Parathyroid adenoma (tissue), 2 donors: ENCODE measurements at regions not wholly inside any gene's neighbourhood (a gene's known extent, or its start where the extent isn't known, plus 50 kb on each side); places are given as distances from the start of the nearest gene placed in this dataset.

Experiments used
- H2AFZ ChIP-seq: fragments of 300-600 bp; sonication (generic); one replicate; pipeline ENCODE4 v1.7.0; 2017; ENCODE audit warnings: antibody characterized with exemption, mild to moderate bottlenecking
- H3K27ac ChIP-seq: fragments of 300-600 bp; sonication (generic); one replicate; pipeline ENCODE4 v1.7.0; 2017
- H3K27me3 ChIP-seq: fragments of 300-600 bp; sonication (generic); one replicate; pipeline ENCODE4 v1.7.0; 2017; ENCODE audit warnings: low read length; ENCODE audit not compliant: control insufficient read depth, insufficient read depth
- H3K36me3 ChIP-seq: fragments of 300-600 bp; sonication (generic); one replicate; pipeline ENCODE4 v1.7.0; 2017; ENCODE audit warnings: low read length; ENCODE audit not compliant: control insufficient read depth, insufficient read depth
- H3K4me1 ChIP-seq: fragments of 300-600 bp; sonication (generic); one replicate; pipeline ENCODE4 v1.7.0; 2017; ENCODE audit warnings: control low read depth
- H3K4me2 ChIP-seq: fragments of 300-600 bp; sonication (generic); one replicate; pipeline ENCODE4 v1.7.0; 2017; ENCODE audit warnings: low read length
- H3K4me3 ChIP-seq: fragments of 300-600 bp; sonication (generic); one replicate; pipeline ENCODE4 v1.7.0; 2017; ENCODE audit warnings: low read depth, low read length
- H3K79me2 ChIP-seq: fragments of 300-600 bp; sonication (generic); one replicate; pipeline ENCODE4 v1.7.0; 2017; ENCODE audit warnings: control low read depth
- H3K9ac ChIP-seq: fragments of 300-600 bp; sonication (generic); one replicate; pipeline ENCODE4 v1.7.0; 2017; ENCODE audit warnings: mild to moderate bottlenecking
- H3K9me3 ChIP-seq: fragments of 300-600 bp; sonication (generic); one replicate; pipeline ENCODE4 v1.7.0; 2017; ENCODE audit warnings: low read length; ENCODE audit not compliant: control insufficient read depth
- TF ChIP-seq, protein P1 (sequence below): fragments of 300-600 bp; sonication (generic); IDR thresholded peaks from one replicate; pipeline ENCODE4 v1.7.0; 2017; ENCODE audit warnings: antibody characterized with exemption, mild to moderate bottlenecking
- donor health status: primary hyperparathyroidism.

GRCh38 chr20:57890202-57890800 lies 180.5 kb upstream of the PMEPA1 start:
- H2AFZ ChIP-seq: no peak overlapping the region
- H3K9me3 ChIP-seq: no peaks in the 10 kb centered on the region
- no peak overlapping the region for H3K27ac ChIP-seq
- no peaks in the 10 kb centered on the region for H3K27me3 ChIP-seq
- TF ChIP-seq, protein P1, sequence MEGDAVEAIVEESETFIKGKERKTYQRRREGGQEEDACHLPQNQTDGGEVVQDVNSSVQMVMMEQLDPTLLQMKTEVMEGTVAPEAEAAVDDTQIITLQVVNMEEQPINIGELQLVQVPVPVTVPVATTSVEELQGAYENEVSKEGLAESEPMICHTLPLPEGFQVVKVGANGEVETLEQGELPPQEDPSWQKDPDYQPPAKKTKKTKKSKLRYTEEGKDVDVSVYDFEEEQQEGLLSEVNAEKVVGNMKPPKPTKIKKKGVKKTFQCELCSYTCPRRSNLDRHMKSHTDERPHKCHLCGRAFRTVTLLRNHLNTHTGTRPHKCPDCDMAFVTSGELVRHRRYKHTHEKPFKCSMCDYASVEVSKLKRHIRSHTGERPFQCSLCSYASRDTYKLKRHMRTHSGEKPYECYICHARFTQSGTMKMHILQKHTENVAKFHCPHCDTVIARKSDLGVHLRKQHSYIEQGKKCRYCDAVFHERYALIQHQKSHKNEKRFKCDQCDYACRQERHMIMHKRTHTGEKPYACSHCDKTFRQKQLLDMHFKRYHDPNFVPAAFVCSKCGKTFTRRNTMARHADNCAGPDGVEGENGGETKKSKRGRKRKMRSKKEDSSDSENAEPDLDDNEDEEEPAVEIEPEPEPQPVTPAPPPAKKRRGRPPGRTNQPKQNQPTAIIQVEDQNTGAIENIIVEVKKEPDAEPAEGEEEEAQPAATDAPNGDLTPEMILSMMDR: no peak
- H3K9ac ChIP-seq: no peak overlapping the region
- no peak overlapping the region for H3K4me3 ChIP-seq
- H3K36me3 ChIP-seq: no peaks in the 10 kb centered on the region
- no peak overlapping the region for H3K4me2 ChIP-seq
- no peaks in the 10 kb centered on the region for H3K4me1 ChIP-seq
- H3K79me2 ChIP-seq: no peaks in the 10 kb centered on the region

DNA sequence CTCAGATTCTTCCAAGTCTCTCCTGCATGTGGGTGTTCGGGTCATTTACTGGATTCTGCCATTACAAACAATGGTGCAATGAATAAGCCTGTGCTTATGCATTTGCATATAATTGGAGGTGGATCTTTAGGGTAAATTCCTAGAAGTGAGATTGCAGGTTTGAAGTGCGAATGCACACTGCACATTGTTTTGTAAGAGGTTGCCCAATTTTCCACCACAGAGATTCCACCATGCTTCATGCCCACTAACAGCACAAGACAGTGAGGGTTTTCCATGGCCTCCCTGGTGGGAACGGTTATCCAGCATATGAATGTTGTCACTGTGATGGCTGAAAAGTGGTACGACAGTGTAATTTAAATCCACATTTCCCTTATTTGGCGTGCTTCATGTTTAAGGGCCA lies 178.8 kb upstream of the PMEPA1 start:
- Histone ChIP-seq H3K27me3 (no peaks in the 10 kb centered on the region), H3K9ac (no peak overlapping the region), H3K9me3 (no peaks in the 10 kb centered on the region), H3K4me1 (no peaks in the 10 kb centered on the region), H2AFZ (no peak overlapping the region), H3K79me2 (no peaks in the 10 kb centered on the region), H3K4me2 (no peak overlapping the region), H3K27ac (no peak overlapping the region), H3K36me3 (no peaks in the 10 kb centered on the region), H3K4me3 (no peak overlapping the region)
- TF ChIP-seq, protein P1: no peak

DNA sequence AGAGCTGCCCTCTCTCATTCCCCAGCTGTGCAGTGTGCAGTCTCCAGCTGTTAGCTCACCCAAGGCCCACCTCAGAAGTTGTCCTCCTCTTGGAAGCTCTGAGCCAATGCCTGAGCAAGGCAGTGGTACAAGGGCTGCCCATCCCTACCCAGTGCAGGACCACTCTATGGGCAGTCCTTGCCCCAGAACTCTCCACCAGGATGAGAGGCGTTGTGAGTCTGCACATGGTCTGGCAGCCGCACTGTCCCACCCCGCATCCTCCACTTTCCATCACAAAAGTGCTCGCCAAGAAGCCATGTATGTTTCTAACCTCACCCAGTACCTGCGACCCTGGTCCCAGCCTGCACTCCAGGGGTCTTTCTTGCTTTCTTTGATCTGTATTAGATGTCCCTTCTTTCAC lies 175.1 kb upstream of the PMEPA1 start:
- no peak overlapping the region for H3K27ac ChIP-seq
- no peak overlapping the region for H2AFZ ChIP-seq
- no peak overlapping the region for H3K4me3 ChIP-seq
- H3K9me3 ChIP-seq: no peaks in the 10 kb centered on the region
- no peaks in the 10 kb centered on the region for H3K79me2 ChIP-seq
- TF ChIP-seq, protein P1: no peak
- no peaks in the 10 kb centered on the region for H3K4me1 ChIP-seq
- H3K9ac ChIP-seq: no peak overlapping the region
- H3K36me3 ChIP-seq: no peaks in the 10 kb centered on the region
- no peak overlapping the region for H3K4me2 ChIP-seq
- no peaks in the 10 kb centered on the region for H3K27me3 ChIP-seq

DNA sequence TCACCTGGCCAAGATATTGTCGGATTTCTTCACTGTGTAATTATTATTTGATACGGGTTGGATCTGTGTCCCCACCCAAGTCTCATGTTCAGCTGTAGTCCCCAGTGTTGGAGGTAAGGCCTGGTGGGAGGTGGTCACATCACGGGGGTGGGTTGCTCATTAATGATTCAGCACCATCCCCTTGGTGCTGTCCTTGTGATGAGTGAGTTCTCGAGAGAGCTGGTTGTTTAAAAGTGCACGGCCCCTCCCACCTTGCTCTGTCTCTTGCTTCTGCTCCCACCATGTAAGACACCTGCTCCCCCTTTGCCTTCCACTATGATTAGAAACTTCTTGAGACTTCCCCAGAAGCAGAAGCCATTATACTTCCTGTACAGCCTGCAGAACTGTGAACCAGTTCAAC lies 173.9 kb upstream of the PMEPA1 start:
- TF ChIP-seq, protein P1: no peak
- H2AFZ ChIP-seq: no peak overlapping the region
- H3K4me3 ChIP-seq: no peak overlapping the region
- H3K79me2 ChIP-seq: no peaks in the 10 kb centered on the region
- H3K4me1 ChIP-seq: no peaks in the 10 kb centered on the region
- H3K9ac ChIP-seq: no peak overlapping the region
- no peak overlapping the region for H3K4me2 ChIP-seq
- no peaks in the 10 kb centered on the region for H3K9me3 ChIP-seq
- no peaks in the 10 kb centered on the region for H3K36me3 ChIP-seq
- no peaks in the 10 kb centered on the region for H3K27me3 ChIP-seq
- no peak overlapping the region for H3K27ac ChIP-seq

- no peak overlapping the region for H3K4me3 ChIP-seq
- no peak overlapping the region for H2AFZ ChIP-seq
- H3K27ac ChIP-seq: no peak overlapping the region
- H3K9ac ChIP-seq: no peak overlapping the region
- H3K4me1 ChIP-seq: no peaks in the 10 kb centered on the region
- no peaks in the 10 kb centered on the region for H3K79me2 ChIP-seq
- H3K4me2 ChIP-seq: no peak overlapping the region
- TF ChIP-seq, protein P1: no peak
- no peaks in the 10 kb centered on the region for H3K36me3 ChIP-seq
- H3K27me3 ChIP-seq: no peaks in the 10 kb centered on the region
- H3K9me3 ChIP-seq: no peaks in the 10 kb centered on the region
Observed at GRCh38 chr20:57883224-57883623, 173.4 kb upstream of the PMEPA1 start.
